ENCODE measurements at regions not wholly inside any gene's neighbourhood (a gene's known extent, or its start where the extent isn't known, plus 50 kb on each side); places are given as distances from the start of the nearest gene placed in this dataset.

DNA sequence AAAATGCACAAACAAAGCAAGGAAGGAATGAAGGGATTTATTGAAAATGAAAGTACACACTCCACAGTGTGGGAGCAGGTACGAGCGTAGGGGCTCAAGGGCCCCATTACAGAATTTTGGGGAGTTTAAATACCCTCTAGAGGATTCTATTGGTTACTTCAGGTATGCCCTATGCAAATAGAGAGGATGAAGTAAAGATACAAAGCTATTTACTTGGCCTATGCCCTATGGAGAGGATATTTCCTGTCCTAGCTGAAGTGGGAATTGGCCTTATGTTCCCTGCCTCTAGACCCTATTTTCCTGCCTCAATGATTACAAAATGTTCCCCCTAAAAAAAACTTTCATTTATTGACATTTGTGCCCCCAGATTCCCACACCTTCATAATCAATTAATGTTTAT, 59.7 kb upstream of the ASIP start:
- Histone ChIP-seq H3K79me2 (replicated peaks; ENCODE audit: insufficient read depth) (no peaks in the 10 kb centered on the region), H3K27me3 (ENCODE audit: insufficient read depth) (no peaks in the 10 kb centered on the region), H3K4me1 (ENCODE audit: insufficient read depth) (peaks cover 12% of the 10 kb centered on the region), H3K4me3 (no peak overlapping the region), H3K9me2 (ENCODE audit: insufficient read depth) (no peaks in the 10 kb centered on the region), H3K4me2 (no peak overlapping the region), H3K27ac (ENCODE audit: low read depth) (no peak overlapping the region), H3F3A (replicated peaks; ENCODE audit: low read depth) (no peaks in the 10 kb centered on the region), H4K20me1 (replicated peaks; ENCODE audit: insufficient read depth) (no peaks in the 10 kb centered on the region), H2AFZ (no peak overlapping the region), H3K36me3 (ENCODE audit: insufficient read depth) (no peaks in the 10 kb centered on the region)
- no peak overlapping the region for H3K4me3 Mint-ChIP-seq
- TF ChIP-seq, protein P1, sequence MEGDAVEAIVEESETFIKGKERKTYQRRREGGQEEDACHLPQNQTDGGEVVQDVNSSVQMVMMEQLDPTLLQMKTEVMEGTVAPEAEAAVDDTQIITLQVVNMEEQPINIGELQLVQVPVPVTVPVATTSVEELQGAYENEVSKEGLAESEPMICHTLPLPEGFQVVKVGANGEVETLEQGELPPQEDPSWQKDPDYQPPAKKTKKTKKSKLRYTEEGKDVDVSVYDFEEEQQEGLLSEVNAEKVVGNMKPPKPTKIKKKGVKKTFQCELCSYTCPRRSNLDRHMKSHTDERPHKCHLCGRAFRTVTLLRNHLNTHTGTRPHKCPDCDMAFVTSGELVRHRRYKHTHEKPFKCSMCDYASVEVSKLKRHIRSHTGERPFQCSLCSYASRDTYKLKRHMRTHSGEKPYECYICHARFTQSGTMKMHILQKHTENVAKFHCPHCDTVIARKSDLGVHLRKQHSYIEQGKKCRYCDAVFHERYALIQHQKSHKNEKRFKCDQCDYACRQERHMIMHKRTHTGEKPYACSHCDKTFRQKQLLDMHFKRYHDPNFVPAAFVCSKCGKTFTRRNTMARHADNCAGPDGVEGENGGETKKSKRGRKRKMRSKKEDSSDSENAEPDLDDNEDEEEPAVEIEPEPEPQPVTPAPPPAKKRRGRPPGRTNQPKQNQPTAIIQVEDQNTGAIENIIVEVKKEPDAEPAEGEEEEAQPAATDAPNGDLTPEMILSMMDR (conservative IDR thresholded peaks at IDR 0.05; ENCODE audit: low read depth in 2 of 2), result 0 out of 4 replicates have a peak, but pooled peaks of 1 of the 2 experiments have one; percentile 14
- TF ChIP-seq, protein P2, sequence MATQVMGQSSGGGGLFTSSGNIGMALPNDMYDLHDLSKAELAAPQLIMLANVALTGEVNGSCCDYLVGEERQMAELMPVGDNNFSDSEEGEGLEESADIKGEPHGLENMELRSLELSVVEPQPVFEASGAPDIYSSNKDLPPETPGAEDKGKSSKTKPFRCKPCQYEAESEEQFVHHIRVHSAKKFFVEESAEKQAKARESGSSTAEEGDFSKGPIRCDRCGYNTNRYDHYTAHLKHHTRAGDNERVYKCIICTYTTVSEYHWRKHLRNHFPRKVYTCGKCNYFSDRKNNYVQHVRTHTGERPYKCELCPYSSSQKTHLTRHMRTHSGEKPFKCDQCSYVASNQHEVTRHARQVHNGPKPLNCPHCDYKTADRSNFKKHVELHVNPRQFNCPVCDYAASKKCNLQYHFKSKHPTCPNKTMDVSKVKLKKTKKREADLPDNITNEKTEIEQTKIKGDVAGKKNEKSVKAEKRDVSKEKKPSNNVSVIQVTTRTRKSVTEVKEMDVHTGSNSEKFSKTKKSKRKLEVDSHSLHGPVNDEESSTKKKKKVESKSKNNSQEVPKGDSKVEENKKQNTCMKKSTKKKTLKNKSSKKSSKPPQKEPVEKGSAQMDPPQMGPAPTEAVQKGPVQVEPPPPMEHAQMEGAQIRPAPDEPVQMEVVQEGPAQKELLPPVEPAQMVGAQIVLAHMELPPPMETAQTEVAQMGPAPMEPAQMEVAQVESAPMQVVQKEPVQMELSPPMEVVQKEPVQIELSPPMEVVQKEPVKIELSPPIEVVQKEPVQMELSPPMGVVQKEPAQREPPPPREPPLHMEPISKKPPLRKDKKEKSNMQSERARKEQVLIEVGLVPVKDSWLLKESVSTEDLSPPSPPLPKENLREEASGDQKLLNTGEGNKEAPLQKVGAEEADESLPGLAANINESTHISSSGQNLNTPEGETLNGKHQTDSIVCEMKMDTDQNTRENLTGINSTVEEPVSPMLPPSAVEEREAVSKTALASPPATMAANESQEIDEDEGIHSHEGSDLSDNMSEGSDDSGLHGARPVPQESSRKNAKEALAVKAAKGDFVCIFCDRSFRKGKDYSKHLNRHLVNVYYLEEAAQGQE (IDR thresholded peaks at IDR 0.05; ENCODE audit: unreplicated experiment), result no peak
- no peak for TF ChIP-seq JUNB (IDR thresholded peaks at IDR 0.05; ENCODE audit: unreplicated experiment)
- H3K9me3 Mint-ChIP-seq, result no peaks in the 10 kb centered on the region
- ATAC-seq, result peak; percentile 43; the same call in 2 of the 3 replicates
- H3K4me1 Mint-ChIP-seq, result peaks cover 16% of the 10 kb centered on the region
- H3K27me3 Mint-ChIP-seq (ENCODE audit: insufficient read depth, low read depth, poor library complexity), result peaks cover 2% of the 10 kb centered on the region
- peak overlapping the region; percentile 64 for H3K27ac Mint-ChIP-seq
- DNase-seq (ENCODE audit: low spot score), result no peak
- no peaks in the 10 kb centered on the region for H3K36me3 Mint-ChIP-seq (ENCODE audit: low read depth)

GRCh38 chr20:34185766-34186620, 55.2 kb upstream of the ASIP start:
- H3K27me3 ChIP-seq (ENCODE audit: insufficient read depth), result no peaks in the 10 kb centered on the region
- DNase-seq (ENCODE audit: low spot score) (no peak), ATAC-seq (no peak)
- H3K4me1 Mint-ChIP-seq, result peaks cover 25% of the 10 kb centered on the region
- H3F3A ChIP-seq (replicated peaks; ENCODE audit: low read depth), result no peaks in the 10 kb centered on the region
- H3K9me3 Mint-ChIP-seq, result no peaks in the 10 kb centered on the region
- H3K36me3 ChIP-seq (ENCODE audit: insufficient read depth), result no peaks in the 10 kb centered on the region
- no peaks in the 10 kb centered on the region for H3K79me2 ChIP-seq (replicated peaks; ENCODE audit: insufficient read depth)
- no peak overlapping the region for H3K27ac ChIP-seq (ENCODE audit: low read depth)
- no peak overlapping the region for H2AFZ ChIP-seq
- H3K36me3 Mint-ChIP-seq (ENCODE audit: low read depth), result no peaks in the 10 kb centered on the region
- H3K4me3 ChIP-seq, result no peak overlapping the region
- H3K27me3 Mint-ChIP-seq (ENCODE audit: insufficient read depth, low read depth, poor library complexity), result peaks cover 2% of the 10 kb centered on the region
- H3K27ac Mint-ChIP-seq, result no peak overlapping the region
- H3K4me2 ChIP-seq, result no peak overlapping the region
- no peaks in the 10 kb centered on the region for H4K20me1 ChIP-seq (replicated peaks; ENCODE audit: insufficient read depth)
- H3K4me3 Mint-ChIP-seq, result no peak overlapping the region
- peaks cover 14% of the 10 kb centered on the region for H3K4me1 ChIP-seq (ENCODE audit: insufficient read depth)
- H3K9me2 ChIP-seq (ENCODE audit: insufficient read depth), result no peaks in the 10 kb centered on the region
- TF ChIP-seq, protein P1 (conservative IDR thresholded peaks at IDR 0.05; ENCODE audit: low read depth in 2 of 2), result no peak
- TF ChIP-seq ETS1 (IDR thresholded peaks at IDR 0.05) (no peak), EZH2 (IDR thresholded peaks at IDR 0.05; ENCODE audit: low read depth, unreplicated experiment) (no peak)
